Gastroesophageal sphincter (tissue), 3 donors: ENCODE measurements at regions not wholly inside any gene's neighbourhood (a gene's known extent, or its start where the extent isn't known, plus 50 kb on each side); places are given as distances from the start of the nearest gene placed in this dataset.

ENCODE experiments used
- CTCF ChIP-seq, 4 experiments: fragments of 200-600 bp in 2 of 4; fragments of 450-650 bp in 2 of 4; sonication (generic) in 1 of 4; IDR thresholded peaks; one replicate each; pipeline ENCODE4 v1.5.1; 2017 to 2019; ENCODE audit warnings: antibody characterized with exemption in 4 of 4, mild to moderate bottlenecking in 2 of 4, moderate library complexity in 2 of 4
- EP300 ChIP-seq: sonication (generic); formaldehyde crosslinking; IDR thresholded peaks from one replicate; pipeline ENCODE4 v1.6.1; 2017; ENCODE audit warnings: antibody characterized with exemption, mild to moderate bottlenecking
- POLR2A ChIP-seq, 2 donors: fragments of 450-650 bp; IDR thresholded peaks; one replicate each; pipeline ENCODE4 v1.6.1; 2017; ENCODE audit warnings: antibody characterized with exemption in 2 of 2, mild to moderate bottlenecking in 2 of 2, moderate library complexity in 1 of 2
- POLR2AphosphoS5 ChIP-seq: sonication (generic); formaldehyde crosslinking; IDR thresholded peaks from one replicate; pipeline ENCODE4 v1.6.1; 2017; ENCODE audit warnings: antibody characterized with exemption

GRCh38 chr11:110026858-110027626 lies 66.2 kb upstream of the ZC3H12C start:
- TF ChIP-seq CTCF (IDR thresholded peaks at IDR 0.05) = no peak
- TF ChIP-seq POLR2A (IDR thresholded peaks at IDR 0.05) = no peak
- TF ChIP-seq POLR2AphosphoS5 = no peak
- no peak for TF ChIP-seq EP300
